OCI-M2 (cell line): ENCODE measurements at regions not wholly inside any gene's neighbourhood (a gene's known extent, or its start where the extent isn't known, plus 50 kb on each side); places are given as distances from the start of the nearest gene placed in this dataset.
"Not testable (repeated sequence)": the region's sequence is repeated elsewhere in the genome, so short reads cannot be mapped to it uniquely, and the experiment has no call there.

Source experiments
- DNase-seq: peaks from one replicate; lab custom pipeline; 2025; ENCODE audit not compliant: unreplicated experiment; lab: John Stamatoyannopoulos, UW

- DNase-seq, result no peak
These were observed 114.1 kb downstream of the GXYLT1 start for GRCh38 chr12:42030588-42030987.

- no peak for DNase-seq
These were observed 117.1 kb downstream of the GXYLT1 start for GRCh38 chr12:42027546-42027945.

GRCh38 chr12:42024495-42024830 is 120.2 kb downstream of the GXYLT1 start:
- no peak for DNase-seq

- peak; percentile 75 for DNase-seq
These were observed 120.8 kb downstream of the GXYLT1 start for GRCh38 chr12:42023733-42024494.

GRCh38 chr12:42021937-42022336 is 122.7 kb downstream of the GXYLT1 start:
- DNase-seq, result not testable (repeated sequence)

GRCh38 chr12:42021469-42021868 is 123.2 kb downstream of the GXYLT1 start:
- no peak for DNase-seq

- DNase-seq, result no peak
These were observed 124.4 kb downstream of the GXYLT1 start for GRCh38 chr12:42020226-42020625.

- DNase-seq, result no peak
These were observed 124.9 kb downstream of the GXYLT1 start for GRCh38 chr12:42019746-42020145.

- no peak for DNase-seq
These were observed 127.6 kb downstream of the GXYLT1 start for GRCh38 chr12:42017051-42017450.

GRCh38 chr12:42015051-42015461 is 129.6 kb downstream of the GXYLT1 start:
- DNase-seq, result no peak

GRCh38 chr12:42012501-42012900 is 132.2 kb downstream of the GXYLT1 start:
- not testable (repeated sequence) for DNase-seq

- no peak for DNase-seq
These were observed 134.0 kb downstream of the GXYLT1 start for GRCh38 chr12:42010715-42011114.

GRCh38 chr12:42010257-42010656 is 134.4 kb downstream of the GXYLT1 start:
- no peak for DNase-seq

- DNase-seq, result no peak
These were observed 135.7 kb downstream of the GXYLT1 start for GRCh38 chr12:42008996-42009395.

- DNase-seq, result no peak
These were observed 141.6 kb downstream of the GXYLT1 start for GRCh38 chr12:42003031-42003430.

- no peak for DNase-seq
These were observed 142.1 kb downstream of the GXYLT1 start for GRCh38 chr12:42002563-42002962.

GRCh38 chr12:41998436-41998835 is 146.2 kb downstream of the GXYLT1 start:
- no peak for DNase-seq

- DNase-seq, result no peak
These were observed 151.4 kb downstream of the GXYLT1 start for GRCh38 chr12:41993283-41993682.

- DNase-seq, result no peak
These were observed 151.9 kb downstream of the GXYLT1 start for GRCh38 chr12:41992692-41993215.

- no peak for DNase-seq
These were observed 152.7 kb downstream of the GXYLT1 start for GRCh38 chr12:41992022-41992421.

- DNase-seq, result no peak
These were observed 156.0 kb downstream of the GXYLT1 start for GRCh38 chr12:41988715-41989114.

- DNase-seq, result not testable (repeated sequence)
These were observed 158.2 kb downstream of the GXYLT1 start for GRCh38 chr12:41986513-41986912.

- DNase-seq, result no peak
These were observed 160.8 kb downstream of the GXYLT1 start for GRCh38 chr12:41983856-41984255.
